Sigmoid colon (tissue), 3 donors: ENCODE measurements at regions not wholly inside any gene's neighbourhood (a gene's known extent, or its start where the extent isn't known, plus 50 kb on each side); places are given as distances from the start of the nearest gene placed in this dataset.
"Not testable (repeated sequence)": the region's sequence is repeated elsewhere in the genome, so short reads cannot be mapped to it uniquely, and the experiment has no call there.

Experiments
- POLR2A ChIP-seq, 2 donors: fragments of 450-650 bp; IDR thresholded peaks; one replicate each; pipeline ENCODE4 v1.6.1; 2016; ENCODE audit warnings: antibody characterized with exemption in 2 of 2, mild to moderate bottlenecking in 2 of 2, moderate library complexity in 2 of 2
- TF ChIP-seq, protein P1 (sequence below), 4 experiments: fragments of 450-650 bp in 3 of 4; fragments of 200-600 bp in 1 of 4; IDR thresholded peaks; one replicate each; pipeline ENCODE4 v1.5.1; 2016 to 2019; ENCODE audit warnings: antibody characterized with exemption in 4 of 4, mild to moderate bottlenecking in 3 of 4, moderate library complexity in 2 of 4

DNA sequence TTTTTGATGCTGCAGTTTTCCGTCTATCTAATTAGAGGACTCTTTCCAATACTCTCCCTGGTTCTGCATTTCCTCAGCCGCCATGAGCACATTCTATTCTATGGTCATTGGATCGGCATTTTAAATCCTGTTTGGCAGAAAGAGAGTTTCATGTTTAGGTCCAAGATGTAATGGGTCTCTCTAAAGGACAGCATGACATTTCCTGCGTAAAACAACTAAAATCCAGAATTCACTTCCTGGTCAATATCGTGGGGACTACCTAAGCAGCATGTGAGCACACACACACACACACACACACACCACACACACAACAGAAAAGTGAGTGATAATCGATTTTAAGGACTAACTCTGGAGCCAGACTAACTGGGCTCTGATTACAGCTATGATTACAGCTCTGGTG is 757.1 kb upstream of the TPTE start:
- TF ChIP-seq, protein P1, sequence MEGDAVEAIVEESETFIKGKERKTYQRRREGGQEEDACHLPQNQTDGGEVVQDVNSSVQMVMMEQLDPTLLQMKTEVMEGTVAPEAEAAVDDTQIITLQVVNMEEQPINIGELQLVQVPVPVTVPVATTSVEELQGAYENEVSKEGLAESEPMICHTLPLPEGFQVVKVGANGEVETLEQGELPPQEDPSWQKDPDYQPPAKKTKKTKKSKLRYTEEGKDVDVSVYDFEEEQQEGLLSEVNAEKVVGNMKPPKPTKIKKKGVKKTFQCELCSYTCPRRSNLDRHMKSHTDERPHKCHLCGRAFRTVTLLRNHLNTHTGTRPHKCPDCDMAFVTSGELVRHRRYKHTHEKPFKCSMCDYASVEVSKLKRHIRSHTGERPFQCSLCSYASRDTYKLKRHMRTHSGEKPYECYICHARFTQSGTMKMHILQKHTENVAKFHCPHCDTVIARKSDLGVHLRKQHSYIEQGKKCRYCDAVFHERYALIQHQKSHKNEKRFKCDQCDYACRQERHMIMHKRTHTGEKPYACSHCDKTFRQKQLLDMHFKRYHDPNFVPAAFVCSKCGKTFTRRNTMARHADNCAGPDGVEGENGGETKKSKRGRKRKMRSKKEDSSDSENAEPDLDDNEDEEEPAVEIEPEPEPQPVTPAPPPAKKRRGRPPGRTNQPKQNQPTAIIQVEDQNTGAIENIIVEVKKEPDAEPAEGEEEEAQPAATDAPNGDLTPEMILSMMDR (IDR thresholded peaks at IDR 0.05) = not testable (repeated sequence)
- TF ChIP-seq POLR2A (IDR thresholded peaks at IDR 0.05) = not testable (repeated sequence)
